BLaER1 treated with 17β-estradiol and CSF1 and Interleukin-3, amounts not matched to agents 10 nM and 100 nM (cell line): ENCODE measurements at regions not wholly inside any gene's neighbourhood (a gene's known extent, or its start where the extent isn't known, plus 50 kb on each side); places are given as distances from the start of the nearest gene placed in this dataset.

Source experiments
- H3K27ac ChIP-seq, 11 experiments: shearing (Covaris generic); formaldehyde crosslinking; 2 replicates each; pipeline ENCODE4 v1.8.1; 2022
- H3K27me3 ChIP-seq, 11 experiments: shearing (Covaris generic); formaldehyde crosslinking; 2 replicates each; pipeline ENCODE4 v1.8.1; 2022
- H3K36me3 ChIP-seq, 11 experiments: shearing (Covaris generic); formaldehyde crosslinking; 2 replicates each; pipeline ENCODE4 v1.8.1; 2022
- H3K4me1 ChIP-seq, 10 experiments: shearing (Covaris generic); formaldehyde crosslinking; 2 replicates each; pipeline ENCODE4 v1.8.1; 2022
- H3K4me2 ChIP-seq, 11 experiments: shearing (Covaris generic); formaldehyde crosslinking; 2 replicates each; pipeline ENCODE4 v1.8.1; 2022
- H3K4me3 ChIP-seq, 10 experiments: shearing (Covaris generic); formaldehyde crosslinking; 2 replicates each; pipeline ENCODE4 v1.8.1; 2022
- H3K9ac ChIP-seq, 11 experiments: shearing (Covaris generic); formaldehyde crosslinking; 2 replicates each; pipeline ENCODE4 v1.8.1; 2022
- H3K9me3 ChIP-seq, 11 experiments: shearing (Covaris generic); formaldehyde crosslinking; replicated peaks in 1 of 11; 2 replicates each; pipeline ENCODE4 v1.8.1; 2022
- H4K20me1 ChIP-seq, 11 experiments: shearing (Covaris generic); formaldehyde crosslinking; 2 replicates each; pipeline ENCODE4 v1.8.1; 2022
- Cebpa-rat ChIP-seq, 11 experiments: shearing (Covaris generic); IDR thresholded peaks; 2 replicates each; pipeline ENCODE4 v1.8.1; 2022

DNA sequence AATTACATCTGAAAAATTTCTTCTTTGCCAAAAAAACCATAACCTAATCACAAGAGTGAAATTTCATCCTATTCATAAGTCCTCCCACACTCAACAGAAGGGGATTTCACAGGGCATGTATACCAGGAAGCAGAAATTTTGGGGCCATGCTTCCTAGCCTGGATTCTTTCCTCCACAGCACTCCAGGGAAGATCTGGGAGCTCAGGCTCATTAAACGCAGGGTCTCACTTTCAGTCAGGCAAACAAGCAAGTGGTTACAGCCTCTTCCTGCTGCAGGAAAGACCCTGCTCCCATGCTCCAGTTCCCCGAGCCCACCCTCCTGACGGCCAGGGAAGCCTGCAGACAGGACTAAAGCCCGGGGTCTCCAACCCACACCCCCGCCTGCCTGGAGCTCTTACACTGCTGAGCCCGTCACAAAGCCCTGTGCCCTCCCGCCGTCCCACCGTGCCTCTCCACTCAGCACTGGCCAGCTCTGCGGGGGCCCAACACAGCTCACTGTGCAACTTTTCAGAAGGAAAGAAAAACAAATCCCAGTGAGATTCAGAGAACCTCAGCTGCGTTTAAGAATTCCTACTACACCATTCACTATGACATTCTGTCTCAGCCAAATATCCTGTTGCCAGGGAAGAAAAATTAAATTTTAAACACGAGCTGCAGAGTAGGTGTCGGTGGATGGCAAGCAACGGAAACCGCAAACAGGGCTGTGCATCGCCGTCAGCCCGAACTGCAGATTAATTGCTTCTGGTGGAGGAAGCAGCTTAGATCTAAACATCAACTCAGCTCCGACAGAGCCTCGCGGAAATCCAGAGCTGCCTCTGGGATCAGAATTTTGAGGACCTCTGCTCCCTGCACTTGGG, 106.7 kb upstream of the SFSWAP start:
- H3K4me3 ChIP-seq, result no peak overlapping the region
- no peaks in the 10 kb centered on the region for H3K36me3 ChIP-seq
- peak overlapping the region; percentile 44 to 71 (median 58) for H3K4me2 ChIP-seq
- no peak for TF ChIP-seq Cebpa-rat (IDR thresholded peaks at IDR 0.05)
- no peak overlapping the region for H3K27ac ChIP-seq
- peaks cover 0 to 22% (median 0%) of the 10 kb centered on the region in 11 experiments; a peak in 6 of 22 replicates for H3K9me3 ChIP-seq
- H3K27me3 ChIP-seq, result peaks cover 23 to 50% (median 41%) of the 10 kb centered on the region in 11 experiments
- peaks cover 0 to 6% (median 0%) of the 10 kb centered on the region in 11 experiments; a peak in 2 of 22 replicates for H4K20me1 ChIP-seq
- peaks cover 17 to 46% (median 37%) of the 10 kb centered on the region in 10 experiments for H3K4me1 ChIP-seq
- no peak overlapping the region for H3K9ac ChIP-seq

- H3K4me3 ChIP-seq, result no peak overlapping the region
- H3K27ac ChIP-seq, result no peak overlapping the region
- H3K36me3 ChIP-seq, result no peaks in the 10 kb centered on the region
- peak overlapping the region in 10 of 11 experiments; percentile 44 to 71 (median 58); a peak in 20 of 22 replicates for H3K4me2 ChIP-seq
- TF ChIP-seq Cebpa-rat (IDR thresholded peaks at IDR 0.05), result no peak
- peaks cover 0 to 22% (median 0%) of the 10 kb centered on the region in 11 experiments; a peak in 6 of 22 replicates for H3K9me3 ChIP-seq
- H3K4me1 ChIP-seq, result peaks cover 17 to 51% (median 44%) of the 10 kb centered on the region in 10 experiments
- peaks cover 23 to 57% (median 41%) of the 10 kb centered on the region in 11 experiments for H3K27me3 ChIP-seq
- peaks cover 0 to 9% (median 0%) of the 10 kb centered on the region in 11 experiments; a peak in 2 of 22 replicates for H4K20me1 ChIP-seq
- H3K9ac ChIP-seq, result no peak overlapping the region
Observed at GRCh38 chr12:131604859-131605258, 106.0 kb upstream of the SFSWAP start.

- H3K27me3 ChIP-seq, result peaks cover 23 to 59% (median 42%) of the 10 kb centered on the region in 11 experiments
- H3K9me3 ChIP-seq, result peaks cover 0 to 22% (median 0%) of the 10 kb centered on the region in 11 experiments; a peak in 6 of 22 replicates
- peaks cover 0 to 14% (median 0%) of the 10 kb centered on the region in 11 experiments; a peak in 1 of 22 replicates for H4K20me1 ChIP-seq
- H3K4me3 ChIP-seq, result no peak overlapping the region
- peaks cover 17 to 51% (median 44%) of the 10 kb centered on the region in 10 experiments for H3K4me1 ChIP-seq
- H3K4me2 ChIP-seq, result peak overlapping the region in 7 of 11 experiments; percentile 48 to 71 (median 58); a peak in 6 of 22 replicates
- H3K27ac ChIP-seq, result no peak overlapping the region
- no peak for TF ChIP-seq Cebpa-rat (IDR thresholded peaks at IDR 0.05)
- H3K36me3 ChIP-seq, result no peaks in the 10 kb centered on the region
- H3K9ac ChIP-seq, result no peak overlapping the region
Observed at GRCh38 chr12:131605304-131605829, 105.5 kb upstream of the SFSWAP start.

- H3K27ac ChIP-seq, result no peak overlapping the region
- H3K36me3 ChIP-seq, result no peaks in the 10 kb centered on the region
- H3K9ac ChIP-seq, result no peak overlapping the region
- H3K9me3 ChIP-seq, result peaks cover 0 to 22% (median 0%) of the 10 kb centered on the region in 11 experiments; a peak in 6 of 22 replicates
- H4K20me1 ChIP-seq, result peaks cover 0 to 18% (median 0%) of the 10 kb centered on the region in 11 experiments; a peak in 1 of 22 replicates
- H3K4me2 ChIP-seq, result peak overlapping the region in 4 of 11 experiments; percentile 7 to 45 (median 14); a peak in 4 of 22 replicates
- H3K27me3 ChIP-seq, result peaks cover 23 to 59% (median 42%) of the 10 kb centered on the region in 11 experiments
- peaks cover 17 to 51% (median 44%) of the 10 kb centered on the region in 10 experiments for H3K4me1 ChIP-seq
- no peak overlapping the region for H3K4me3 ChIP-seq
- TF ChIP-seq Cebpa-rat (IDR thresholded peaks at IDR 0.05), result peak in 2 of 11 experiments; percentile 7 to 32; a peak in 1 of 22 replicates
Observed at GRCh38 chr12:131606218-131606901, 104.5 kb upstream of the SFSWAP start.

DNA sequence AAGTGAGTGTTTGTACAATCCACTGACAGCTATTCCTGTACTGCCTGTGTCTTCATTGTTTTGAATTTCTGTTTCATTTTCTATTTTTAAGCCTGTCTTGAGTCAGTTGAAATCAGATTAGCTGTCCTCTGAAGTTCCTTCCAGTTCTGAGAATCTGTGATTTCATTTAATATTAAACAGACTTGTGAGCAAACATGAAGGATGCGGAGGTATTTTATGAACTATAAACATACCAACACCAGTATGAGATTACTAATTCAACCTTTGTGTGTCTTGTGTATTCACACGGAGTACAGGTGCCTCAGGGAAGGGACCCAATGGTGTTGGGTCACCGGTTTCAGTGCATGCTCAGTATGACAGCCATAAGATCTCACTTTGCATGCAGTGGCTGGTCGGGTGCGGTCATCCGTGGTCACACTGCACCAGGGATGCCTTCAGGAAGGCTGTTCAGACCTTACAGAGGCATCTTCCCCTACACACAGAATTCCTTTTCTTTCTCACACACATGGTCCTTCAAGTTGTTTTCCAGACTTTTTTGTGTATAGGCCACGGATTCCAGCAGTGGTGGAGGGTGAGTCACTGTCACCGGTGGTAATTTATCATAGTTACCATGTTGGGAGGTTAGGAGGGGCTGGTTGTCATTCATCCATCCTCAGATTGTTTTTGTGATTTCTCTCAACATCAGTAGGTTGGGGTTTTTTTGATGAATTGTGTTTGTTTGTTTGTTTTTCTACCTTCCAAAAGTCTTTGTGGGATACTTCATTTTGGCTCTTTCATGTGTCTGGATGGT, 103.0 kb upstream of the SFSWAP start:
- Histone ChIP-seq H4K20me1 (peaks cover 0 to 18% (median 0%) of the 10 kb centered on the region in 11 experiments; a peak in 2 of 22 replicates), H3K4me1 (peaks cover 17 to 51% (median 44%) of the 10 kb centered on the region in 10 experiments), H3K9me3 (peaks cover 0 to 22% (median 0%) of the 10 kb centered on the region in 11 experiments; a peak in 6 of 22 replicates), H3K27me3 (peaks cover 23 to 50% (median 40%) of the 10 kb centered on the region in 11 experiments), H3K36me3 (no peaks in the 10 kb centered on the region), H3K4me3 (no peak overlapping the region), H3K4me2 (peak overlapping the region; percentile 32 to 70 (median 48); a peak in 20 of 22 replicates), H3K9ac (no peak overlapping the region), H3K27ac (no peak overlapping the region)
- no peak for TF ChIP-seq Cebpa-rat (IDR thresholded peaks at IDR 0.05)

- Histone ChIP-seq H3K4me2 (peak overlapping the region; percentile 38 to 65 (median 50); a peak in 21 of 22 replicates), H3K9ac (no peak overlapping the region), H3K36me3 (no peaks in the 10 kb centered on the region), H4K20me1 (peaks cover 0 to 16% (median 0%) of the 10 kb centered on the region in 11 experiments; a peak in 2 of 22 replicates), H3K4me3 (no peak overlapping the region), H3K27ac (no peak overlapping the region), H3K9me3 (peaks cover 0 to 17% (median 0%) of the 10 kb centered on the region in 11 experiments; a peak in 5 of 22 replicates), H3K4me1 (peaks cover 10 to 42% (median 37%) of the 10 kb centered on the region in 10 experiments), H3K27me3 (peaks cover 16 to 38% (median 30%) of the 10 kb centered on the region in 11 experiments)
- no peak for TF ChIP-seq Cebpa-rat (IDR thresholded peaks at IDR 0.05)
Observed at GRCh38 chr12:131608740-131609690, 101.9 kb upstream of the SFSWAP start.

GRCh38 chr12:131609762-131610161, 101.1 kb upstream of the SFSWAP start:
- Histone ChIP-seq H3K4me3 (no peak overlapping the region), H3K4me2 (peak overlapping the region in 10 of 11 experiments; percentile 38 to 65 (median 48); a peak in 15 of 22 replicates), H4K20me1 (peaks cover 0 to 12% (median 0%) of the 10 kb centered on the region in 11 experiments; a peak in 2 of 22 replicates), H3K36me3 (no peaks in the 10 kb centered on the region), H3K9ac (no peak overlapping the region), H3K9me3 (peaks cover 0 to 17% (median 0%) of the 10 kb centered on the region in 11 experiments; a peak in 4 of 22 replicates), H3K27ac (no peak overlapping the region), H3K4me1 (peaks cover 3 to 34% (median 30%) of the 10 kb centered on the region in 10 experiments; a peak in 18 of 20 replicates), H3K27me3 (peaks cover 8 to 31% (median 23%) of the 10 kb centered on the region in 11 experiments)
- TF ChIP-seq Cebpa-rat (IDR thresholded peaks at IDR 0.05), result no peak
